H1 (cell line): ENCODE measurements at regions not wholly inside any gene's neighbourhood (a gene's known extent, or its start where the extent isn't known, plus 50 kb on each side); places are given as distances from the start of the nearest gene placed in this dataset.

Experiments
- CTCF ChIA-PET: fragments of 300-600 bp; sonication (Branson Sonifier 250); formaldehyde crosslinking; loops from one replicate; lab custom pipeline; 2021; ENCODE audit not compliant: partially characterized antibody; lab: Charles Lee
- POLR2A ChIA-PET: fragments of 300-600 bp; sonication (Branson Sonifier 250); formaldehyde crosslinking; loops from one replicate; lab custom pipeline; 2021; ENCODE audit warnings: inconsistent platforms; ENCODE audit not compliant: partially characterized antibody; lab: Charles Lee
- DNase-seq, 2 experiments: peaks; one replicate each; pipeline versions ENCODE4 v3.0.0 to v3.0.0-alpha.2; 2010 to 2022; ENCODE audit warnings: low spot score in 2 of 2, low read depth in 1 of 2, mixed read lengths in 1 of 2
- FAIRE-seq: peaks from 2 replicates; lab custom pipeline; 2011; peaks lifted over from hg19 to GRCh38; lab: Jason Lieb, UNC
- H2AFZ ChIP-seq: 2 replicates; pipeline ENCODE4 v1.8.1; 2012; ENCODE audit warnings: low read length, inconsistent platforms
- H2AK5ac ChIP-seq: 2 replicates; pipeline ENCODE4 v1.6.1; 2013; ENCODE audit warnings: low read depth, low read length
- H2BK120ac ChIP-seq: replicated peaks from 2 replicates; pipeline ENCODE3; 2013; ENCODE audit warnings: low read depth, low read length, inconsistent platforms
- H2BK12ac ChIP-seq: 2 replicates; pipeline ENCODE4 v1.6.1; 2013; ENCODE audit warnings: low read depth, low read length
- H2BK15ac ChIP-seq: 2 replicates; pipeline ENCODE4 v1.6.1; 2013; ENCODE audit warnings: low read length
- H2BK20ac ChIP-seq: 2 replicates; pipeline ENCODE4 v1.6.1; 2013; ENCODE audit warnings: low read length
- H2BK5ac ChIP-seq: 2 replicates; pipeline ENCODE4 v1.6.1; 2013; ENCODE audit warnings: low read depth, low read length
- H3K14ac ChIP-seq: 2 replicates; pipeline ENCODE4 v1.6.1; 2013; ENCODE audit warnings: inconsistent platforms; ENCODE audit not compliant: insufficient read length
- H3K18ac ChIP-seq: 2 replicates; pipeline ENCODE4 v1.6.1; 2013; ENCODE audit warnings: low read length; ENCODE audit errors: extremely low read depth
- H3K23ac ChIP-seq: 2 replicates; pipeline ENCODE4 v1.6.1; 2013; ENCODE audit warnings: inconsistent platforms; ENCODE audit not compliant: insufficient read length
- H3K23me2 ChIP-seq: 2 replicates; pipeline ENCODE4 v1.6.1; 2013; ENCODE audit warnings: low read depth, low read length
- H3K27ac ChIP-seq: 2 replicates; pipeline ENCODE4 v1.6.1; 2011; ENCODE audit warnings: low read depth, low read length, inconsistent platforms
- H3K27me3 ChIP-seq, 4 experiments: replicated peaks in 1 of 4; 1 replicate in 1 of 4; 2 replicates in 3 of 4; pipeline versions ENCODE4 v1.6.1 to v1.8.1; 2011 to 2013; ENCODE audit warnings: low read length in 3 of 4, mild to moderate bottlenecking in 3 of 4, inconsistent platforms in 2 of 4, mixed read lengths in 2 of 4, moderate library complexity in 1 of 4; ENCODE audit not compliant: control insufficient read depth in 3 of 4, insufficient read depth in 3 of 4; ENCODE audit errors: extremely low read depth in 1 of 4
- H3K36me3 ChIP-seq, 4 experiments: 2 replicates each; pipeline versions ENCODE4 v1.6.1 to v1.8.1; 2011 to 2013; ENCODE audit warnings: mild to moderate bottlenecking in 4 of 4, low read length in 3 of 4, moderate library complexity in 2 of 4, control low read depth in 1 of 4, inconsistent platforms in 1 of 4; ENCODE audit not compliant: insufficient read depth in 4 of 4, control insufficient read depth in 2 of 4
- H3K4ac ChIP-seq: replicated peaks from 2 replicates; pipeline ENCODE3; 2013; ENCODE audit warnings: low read length, low read depth, mixed read lengths, inconsistent platforms; ENCODE audit not compliant: insufficient read length
- H3K4me1 ChIP-seq, 4 experiments: replicated peaks in 1 of 4; 1 replicate in 1 of 4; 2 replicates in 3 of 4; pipeline versions ENCODE4 v1.6.1 to v1.8.1; 2011 to 2013; ENCODE audit warnings: low read length in 3 of 4, inconsistent platforms in 2 of 4, mixed read lengths in 1 of 4; ENCODE audit not compliant: insufficient read depth in 4 of 4, control insufficient read depth in 3 of 4
- H3K4me2 ChIP-seq, 2 experiments: 2 replicates each; pipeline versions ENCODE4 v1.6.1 to v1.8.1; 2011 to 2013; ENCODE audit warnings: low read depth in 2 of 2, low read length in 2 of 2, control low read depth in 1 of 2, inconsistent platforms in 1 of 2, mild to moderate bottlenecking in 1 of 2; ENCODE audit not compliant: insufficient read depth in 1 of 2
- H3K4me3 ChIP-seq, 4 experiments: fragments of 200-600, 300-600 bp in 1 of 4; sonication (generic), shearing (Covaris generic), sonication (Bioruptor Twin) in 1 of 4; 2 replicates each; pipeline versions ENCODE4 v1.5.1 to v1.8.1; 2011 to 2016; ENCODE audit warnings: low read length in 4 of 4, low read depth in 3 of 4, control low read depth in 2 of 4, inconsistent platforms in 2 of 4, mild to moderate bottlenecking in 2 of 4, mixed read lengths in 1 of 4, moderate library complexity in 1 of 4; ENCODE audit not compliant: insufficient read depth in 2 of 4; ENCODE audit errors: extremely low read depth in 1 of 4
- H3K56ac ChIP-seq: replicated peaks from 2 replicates; pipeline ENCODE3; 2013; ENCODE audit warnings: low read depth, mild to moderate bottlenecking, mixed read lengths, low read length, inconsistent platforms; ENCODE audit not compliant: insufficient read length
- H3K79me1 ChIP-seq: 2 replicates; pipeline ENCODE4 v1.6.1; 2013; ENCODE audit warnings: low read depth, low read length, control low read depth
- H3K79me2 ChIP-seq, 2 experiments: 2 replicates each; pipeline versions ENCODE4 v1.6.1 to v1.8.1; 2012 to 2013; ENCODE audit warnings: low read length in 2 of 2, mild to moderate bottlenecking in 2 of 2, inconsistent platforms in 1 of 2; ENCODE audit not compliant: insufficient read depth in 2 of 2, control insufficient read depth in 1 of 2
- H3K9ac ChIP-seq, 4 experiments: replicated peaks in 1 of 4; 1 replicate in 1 of 4; 2 replicates in 3 of 4; pipeline versions ENCODE4 v1.6.1 to v1.8.1; 2011 to 2013; ENCODE audit warnings: low read depth in 3 of 4, low read length in 3 of 4, control low read depth in 2 of 4, mild to moderate bottlenecking in 2 of 4, moderate library complexity in 2 of 4, inconsistent platforms in 1 of 4; ENCODE audit errors: extremely low read depth in 1 of 4
- H3K9me3 ChIP-seq, 2 experiments: 2 replicates each; pipeline versions ENCODE4 v1.6.1 to v1.8.1; 2012 to 2013; ENCODE audit warnings: mild to moderate bottlenecking in 2 of 2, moderate library complexity in 2 of 2, control low read depth in 1 of 2, inconsistent platforms in 1 of 2, low read depth in 1 of 2, low read length in 1 of 2, mixed read lengths in 1 of 2; ENCODE audit not compliant: insufficient read depth in 2 of 2
- H4K20me1 ChIP-seq, 2 experiments: replicated peaks in 1 of 2; 2 replicates each; pipeline versions ENCODE3 to v1.8.1; 2011 to 2013; ENCODE audit warnings: inconsistent platforms in 2 of 2, low read length in 2 of 2, mild to moderate bottlenecking in 1 of 2; ENCODE audit not compliant: insufficient read depth in 2 of 2, control insufficient read depth in 1 of 2
- H4K5ac ChIP-seq: 2 replicates; pipeline ENCODE4 v1.6.1; 2013; ENCODE audit warnings: low read length, low read depth, mixed read lengths, inconsistent platforms; ENCODE audit not compliant: insufficient read length
- H4K8ac ChIP-seq: 2 replicates; pipeline ENCODE4 v1.8.0; 2013; ENCODE audit warnings: mild to moderate bottlenecking, moderate library complexity, low read length, inconsistent platforms; ENCODE audit not compliant: insufficient read depth; ENCODE audit errors: extremely low read depth
- H4K91ac ChIP-seq: replicated peaks from 2 replicates; pipeline ENCODE3; 2013; ENCODE audit warnings: low read length, mixed read lengths, inconsistent platforms; ENCODE audit not compliant: insufficient read length
- ATF3 ChIP-seq: IDR thresholded peaks from 2 replicates; pipeline ENCODE4 v1.6.1; 2011; ENCODE audit warnings: low read depth, mild to moderate bottlenecking, low read length; ENCODE audit not compliant: insufficient read depth
- BCL11A ChIP-seq, 2 experiments: IDR thresholded peaks; one replicate each; pipeline ENCODE4 v1.6.1; 2011; ENCODE audit warnings: low read depth in 2 of 2, low read length in 2 of 2, mild to moderate bottlenecking in 2 of 2
- EP300 ChIP-seq, 2 experiments: IDR thresholded peaks; 1 replicate in 1 of 2; 2 replicates in 1 of 2; pipeline ENCODE4 v1.6.1; 2011 to 2012; ENCODE audit warnings: low read depth in 2 of 2, low read length in 2 of 2, mild to moderate bottlenecking in 2 of 2, borderline replicate concordance in 1 of 2, inconsistent platforms in 1 of 2, moderate library complexity in 1 of 2
- FOSL1 ChIP-seq: IDR thresholded peaks from 2 replicates; pipeline ENCODE4 v1.6.1; 2011; ENCODE audit warnings: mild to moderate bottlenecking, low read depth, low read length, moderate library complexity; ENCODE audit not compliant: insufficient read depth
- JUN ChIP-seq: IDR thresholded peaks from 2 replicates; pipeline ENCODE4 v1.6.1; 2011; ENCODE audit warnings: low read depth, mild to moderate bottlenecking, improper control_type of control experiment, low read length
- KDM1A ChIP-seq: fragments of 200-600, 300-600 bp; sonication (generic); IDR thresholded peaks from 2 replicates; pipeline ENCODE4 v1.7.1; 2016; ENCODE audit warnings: mild to moderate bottlenecking, low read length, borderline replicate concordance
- RBBP5 ChIP-seq: IDR thresholded peaks from 2 replicates; pipeline ENCODE4 v1.7.1; 2012; ENCODE audit warnings: low read depth, mild to moderate bottlenecking, inconsistent platforms, low read length, moderate library complexity, borderline replicate concordance
- TBP ChIP-seq: IDR thresholded peaks from 2 replicates; pipeline ENCODE4 v1.6.1; 2011; ENCODE audit warnings: low read depth, low read length, improper control_type of control experiment
- TEAD4 ChIP-seq: IDR thresholded peaks from 2 replicates; pipeline ENCODE4 v1.6.1; 2012; ENCODE audit warnings: low read depth, low read length, inconsistent platforms, mixed read lengths
- USF2 ChIP-seq: IDR thresholded peaks from 2 replicates; pipeline ENCODE4 v1.6.1; 2011; ENCODE audit warnings: low read length, improper control_type of control experiment
- YY1 ChIP-seq: IDR thresholded peaks from 2 replicates; pipeline ENCODE4 v1.6.1; 2011; ENCODE audit warnings: low read depth, mild to moderate bottlenecking, low read length
- ZNF274 ChIP-seq: IDR thresholded peaks from 2 replicates; pipeline ENCODE4 v1.7.0; 2012; ENCODE audit warnings: low read length, borderline replicate concordance; ENCODE audit errors: extremely low read depth
- WGBS, 2 experiments: shearing (Covaris generic) in 1 of 2; methylation state at CpG; one replicate each; pipeline versions ENCODE4 v1.1.6 to v1.1.7; 2013 to 2015; ENCODE audit warnings: low lambda C conversion rate in 2 of 2, mixed read lengths in 2 of 2, inconsistent platforms in 1 of 2, low coverage in 1 of 2, missing lambda C conversion rate in 1 of 2; ENCODE audit not compliant: insufficient replicate concordance in 2 of 2, insufficient coverage in 1 of 2, insufficient read length in 1 of 2; ENCODE audit errors: extremely low coverage in 1 of 2, missing lambda C conversion rate in 1 of 2; 5-methylcytosine and 5-hydroxymethylcytosine counted together
- TF ChIP-seq, protein P1 (sequence below): IDR thresholded peaks from 2 replicates; pipeline ENCODE4 v1.6.1; 2012; ENCODE audit warnings: inconsistent platforms

DNA sequence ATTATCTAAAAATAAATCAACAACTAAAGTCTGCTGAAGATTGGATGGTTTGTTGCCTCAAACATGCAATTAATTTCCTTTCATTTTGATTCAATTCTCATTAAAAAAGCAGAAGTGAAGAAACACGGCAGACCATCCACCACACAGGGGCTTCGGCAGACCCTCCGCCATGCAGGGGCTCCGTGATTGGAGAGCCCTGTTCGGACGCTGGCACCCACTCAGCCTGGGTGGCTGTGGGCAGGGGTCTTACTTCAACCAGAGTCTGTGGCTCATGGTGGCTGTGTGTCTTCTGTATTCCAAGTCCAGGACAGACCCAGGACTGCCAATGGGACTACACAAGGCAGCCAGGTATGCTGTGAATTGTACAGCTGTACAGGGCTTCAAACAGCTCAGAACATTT, 86.9 kb upstream of the FRMD1 start:
- POLR2A ChIA-PET, result no interaction called here

More for the DNA sequence above, 86.9 kb upstream of the FRMD1 start:
- WGBS, 2 experiments, result 97% methylated on average over 6 of the region's 6 CpGs; no CpG with 5 or more reads in 1 of the 2 experiments
- TF ChIP-seq ATF3 (no peak), EP300 (IDR thresholded peaks at IDR 0.05; ENCODE audit: borderline replicate concordance in 1 of 2, low read depth in 2 of 2, low read length in 2 of 2) (no peak), ZNF274 (no peak), TEAD4 (no peak), JUN (no peak), TBP (no peak), USF2 (no peak), YY1 (no peak), RBBP5 (no peak), BCL11A (IDR thresholded peaks at IDR 0.05; ENCODE audit: low read depth in 2 of 2, low read length in 2 of 2) (no peak), KDM1A (no peak), FOSL1 (no peak)
- TF ChIP-seq, protein P1, sequence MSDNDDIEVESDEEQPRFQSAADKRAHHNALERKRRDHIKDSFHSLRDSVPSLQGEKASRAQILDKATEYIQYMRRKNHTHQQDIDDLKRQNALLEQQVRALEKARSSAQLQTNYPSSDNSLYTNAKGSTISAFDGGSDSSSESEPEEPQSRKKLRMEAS, result no peak
- Histone ChIP-seq H4K91ac (no peak overlapping the region), H3K9ac (no peak overlapping the region), H2BK12ac (no peak overlapping the region), H2BK5ac (no peak overlapping the region), H3K79me2 (no peaks in the 10 kb centered on the region), H2BK20ac (no peak overlapping the region), H2AK5ac (no peak overlapping the region), H3K18ac (no peak overlapping the region), H3K4me1 (no peaks in the 10 kb centered on the region), H3K56ac (no peak overlapping the region), H2AFZ (no peak overlapping the region), H3K79me1 (no peaks in the 10 kb centered on the region), H3K4me2 (no peak overlapping the region), H3K27me3 (no peaks in the 10 kb centered on the region), H3K23ac (no peak overlapping the region), H3K23me2 (no peaks in the 10 kb centered on the region), H3K14ac (no peak overlapping the region), H3K4ac (no peak overlapping the region), H3K36me3 (no peaks in the 10 kb centered on the region), H3K27ac (no peak overlapping the region), H4K20me1 (no peaks in the 10 kb centered on the region), H2BK120ac (no peak overlapping the region), H3K9me3 (peaks cover 0 to 5% of the 10 kb centered on the region in 2 experiments; a peak in 1 of 4 replicates), H4K5ac (no peak overlapping the region), H2BK15ac (no peak overlapping the region), H3K4me3 (no peak overlapping the region), H4K8ac (no peak overlapping the region)
- DNase-seq (no peak), FAIRE-seq (no peak)
- CTCF ChIA-PET, result interaction anchor here (1.0 kb wide), 1 partner anchor 12 kb away, joined by 4 read pairs; no protein-coding TSS in a partner anchor
